Loucy (cell line): ENCODE measurements at regions not wholly inside any gene's neighbourhood (a gene's known extent, or its start where the extent isn't known, plus 50 kb on each side); places are given as distances from the start of the nearest gene placed in this dataset.

Experiments
- H2AFZ ChIP-seq: fragments of 200-600 bp; sonication (generic); 2 replicates; pipeline ENCODE4 v1.6.0; 2016; ENCODE audit warnings: antibody characterized with exemption, mild to moderate bottlenecking, low read length, moderate library complexity
- H3F3A ChIP-seq: fragments of 200-600 bp; 2 replicates; pipeline ENCODE4 v1.6.0; 2016; ENCODE audit warnings: antibody characterized with exemption, low read depth, mild to moderate bottlenecking
- H3K27me3 ChIP-seq: fragments of 200-600 bp; sonication (generic); 2 replicates; pipeline ENCODE4 v1.6.1; 2014; ENCODE audit warnings: low read length, mild to moderate bottlenecking; ENCODE audit not compliant: insufficient read depth, poor library complexity, severe bottlenecking
- H3K36me3 ChIP-seq: fragments of 200-600 bp; sonication (generic); 2 replicates; pipeline ENCODE4 v1.6.1; 2016; ENCODE audit warnings: low read length; ENCODE audit not compliant: insufficient read depth
- H3K4me1 ChIP-seq: fragments of 200-600 bp; sonication (generic); 2 replicates; pipeline ENCODE4 v1.5.1; 2014; ENCODE audit warnings: low read length, mild to moderate bottlenecking; ENCODE audit not compliant: insufficient read depth, poor library complexity, severe bottlenecking
- H3K4me2 ChIP-seq: fragments of 200-600 bp; sonication (generic); 2 replicates; pipeline ENCODE4 v1.6.0; 2014; ENCODE audit warnings: antibody characterized with exemption, low read length, low read depth, mild to moderate bottlenecking; ENCODE audit not compliant: poor library complexity, severe bottlenecking
- H3K4me3 ChIP-seq: fragments of 200-600 bp; sonication (generic); 2 replicates; pipeline ENCODE4 v1.5.1; 2014; ENCODE audit warnings: low read length, mild to moderate bottlenecking, mixed read lengths; ENCODE audit not compliant: poor library complexity, severe bottlenecking
- H3K79me2 ChIP-seq: fragments of 200-600 bp; sonication (generic); 2 replicates; pipeline ENCODE4 v1.6.1; 2014; ENCODE audit warnings: low read length; ENCODE audit not compliant: insufficient read depth
- H3K9ac ChIP-seq: fragments of 200-600 bp; sonication (generic); 2 replicates; pipeline ENCODE4 v1.6.0; 2014; ENCODE audit warnings: mild to moderate bottlenecking, low read depth, low read length, moderate library complexity; ENCODE audit not compliant: poor library complexity, severe bottlenecking
- H3K9me2 ChIP-seq: fragments of 200-600 bp; sonication (generic); replicated peaks from 2 replicates; pipeline ENCODE4 v1.6.1; 2016; ENCODE audit warnings: low read depth, low read length, mixed read lengths
- H3K9me3 ChIP-seq: fragments of 200-600 bp; sonication (generic); 2 replicates; pipeline ENCODE4 v1.6.1; 2014; ENCODE audit warnings: mild to moderate bottlenecking, antibody characterized with exemption, low read length, low read depth; ENCODE audit not compliant: insufficient read depth
- H4K20me1 ChIP-seq: fragments of 200-600 bp; sonication (generic); 2 replicates; pipeline ENCODE4 v1.6.0; 2014; ENCODE audit warnings: antibody characterized with exemption, low read length, mild to moderate bottlenecking; ENCODE audit not compliant: insufficient read depth, poor library complexity, severe bottlenecking
- EZH2phosphoT487 ChIP-seq: fragments of 200-600 bp; IDR thresholded peaks from 2 replicates; pipeline ENCODE4 v1.6.1; 2018; ENCODE audit warnings: antibody characterized with exemption, mild to moderate bottlenecking, moderate library complexity, borderline replicate concordance
- TF ChIP-seq, protein P1 (sequence below): fragments of 200-600 bp; sonication (generic); conservative IDR thresholded peaks from 2 replicates; pipeline ENCODE4 v1.5.1; 2014; ENCODE audit warnings: mild to moderate bottlenecking, antibody characterized with exemption, low read length

DNA sequence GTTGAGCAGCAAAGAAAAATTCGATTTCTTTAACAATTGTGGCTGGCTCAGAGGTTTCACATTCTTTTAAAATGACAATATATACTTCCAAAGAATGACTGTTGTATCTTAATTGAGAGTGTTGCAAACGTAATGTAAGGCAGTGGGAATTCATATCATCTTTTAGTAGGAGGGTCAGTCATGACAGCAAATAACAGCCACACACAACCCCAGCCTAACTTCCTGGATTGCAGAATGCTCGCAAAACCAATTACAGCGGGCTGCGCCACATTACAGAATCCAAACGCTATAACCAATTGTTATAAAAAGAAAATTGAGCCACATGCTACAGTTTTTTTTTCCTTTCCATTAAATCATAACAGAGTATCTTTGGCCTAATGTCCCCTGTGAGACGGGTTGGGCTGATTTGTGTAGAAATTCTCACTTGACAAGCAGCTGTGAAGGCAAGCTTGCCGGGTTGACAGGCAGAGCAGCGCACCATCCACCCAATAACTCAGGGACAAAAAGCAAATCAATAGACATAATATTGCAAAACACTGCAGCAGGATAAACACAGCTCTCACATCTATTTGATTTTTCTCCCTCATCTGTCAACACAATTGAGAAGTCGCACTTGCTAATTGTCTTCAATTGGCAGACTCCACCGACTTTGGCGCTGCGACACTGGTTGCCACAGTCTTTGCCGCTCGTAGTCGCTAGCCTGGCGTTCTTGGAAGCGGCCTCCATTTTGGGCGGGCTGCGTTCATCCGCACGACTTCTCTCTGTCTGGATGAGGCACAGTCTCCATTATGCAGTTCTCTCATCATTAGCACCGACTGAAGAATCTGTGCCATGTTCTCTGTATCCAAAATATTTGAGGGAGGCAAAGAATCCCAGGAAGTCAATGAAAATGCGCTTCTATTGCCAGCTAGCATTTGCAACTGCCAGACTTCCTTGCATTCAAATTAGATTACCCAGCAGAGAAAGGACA, 95.0 kb upstream of the CCDC68 start:
- Histone ChIP-seq H3K9me2 (no peaks in the 10 kb centered on the region), H3K36me3 (no peaks in the 10 kb centered on the region), H3K9ac (no peak overlapping the region), H3K4me1 (no peaks in the 10 kb centered on the region), H3K4me2 (no peak overlapping the region), H2AFZ (no peak overlapping the region), H3K4me3 (no peak overlapping the region), H3F3A (no peaks in the 10 kb centered on the region), H4K20me1 (no peaks in the 10 kb centered on the region), H3K9me3 (no peaks in the 10 kb centered on the region), H3K27me3 (peaks cover 6% of the 10 kb centered on the region), H3K79me2 (no peaks in the 10 kb centered on the region)
- no peak for TF ChIP-seq EZH2phosphoT487
- TF ChIP-seq, protein P1, sequence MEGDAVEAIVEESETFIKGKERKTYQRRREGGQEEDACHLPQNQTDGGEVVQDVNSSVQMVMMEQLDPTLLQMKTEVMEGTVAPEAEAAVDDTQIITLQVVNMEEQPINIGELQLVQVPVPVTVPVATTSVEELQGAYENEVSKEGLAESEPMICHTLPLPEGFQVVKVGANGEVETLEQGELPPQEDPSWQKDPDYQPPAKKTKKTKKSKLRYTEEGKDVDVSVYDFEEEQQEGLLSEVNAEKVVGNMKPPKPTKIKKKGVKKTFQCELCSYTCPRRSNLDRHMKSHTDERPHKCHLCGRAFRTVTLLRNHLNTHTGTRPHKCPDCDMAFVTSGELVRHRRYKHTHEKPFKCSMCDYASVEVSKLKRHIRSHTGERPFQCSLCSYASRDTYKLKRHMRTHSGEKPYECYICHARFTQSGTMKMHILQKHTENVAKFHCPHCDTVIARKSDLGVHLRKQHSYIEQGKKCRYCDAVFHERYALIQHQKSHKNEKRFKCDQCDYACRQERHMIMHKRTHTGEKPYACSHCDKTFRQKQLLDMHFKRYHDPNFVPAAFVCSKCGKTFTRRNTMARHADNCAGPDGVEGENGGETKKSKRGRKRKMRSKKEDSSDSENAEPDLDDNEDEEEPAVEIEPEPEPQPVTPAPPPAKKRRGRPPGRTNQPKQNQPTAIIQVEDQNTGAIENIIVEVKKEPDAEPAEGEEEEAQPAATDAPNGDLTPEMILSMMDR = no peak

DNA sequence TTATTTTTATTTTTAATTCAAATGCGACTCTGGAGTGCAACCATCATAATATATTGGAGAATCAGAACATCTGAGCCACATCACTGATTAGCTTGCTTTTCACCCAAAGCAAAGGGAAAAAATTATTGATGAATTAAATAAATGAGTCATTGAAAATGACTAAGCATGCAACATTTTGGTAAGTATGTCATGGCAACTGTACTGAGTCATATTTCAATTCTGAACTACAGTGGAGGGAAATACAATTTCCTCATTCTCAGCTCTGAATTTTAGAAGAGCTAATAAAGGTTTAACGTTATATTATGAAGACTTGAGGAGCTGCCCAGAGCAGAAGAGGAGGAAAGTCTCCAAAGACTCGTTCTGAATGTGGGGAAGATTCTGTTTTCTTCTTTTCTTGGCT, 89.6 kb upstream of the CCDC68 start:
- Histone ChIP-seq H3K79me2 (no peaks in the 10 kb centered on the region), H3K9me2 (no peaks in the 10 kb centered on the region), H3K27me3 (no peaks in the 10 kb centered on the region), H3K36me3 (no peaks in the 10 kb centered on the region), H3K9ac (no peak overlapping the region), H3K4me3 (no peak overlapping the region), H3F3A (no peaks in the 10 kb centered on the region), H3K4me2 (no peak overlapping the region), H3K4me1 (no peaks in the 10 kb centered on the region), H3K9me3 (no peaks in the 10 kb centered on the region), H4K20me1 (no peaks in the 10 kb centered on the region), H2AFZ (no peak overlapping the region)
- TF ChIP-seq, protein P1 = no peak
- no peak for TF ChIP-seq EZH2phosphoT487

DNA sequence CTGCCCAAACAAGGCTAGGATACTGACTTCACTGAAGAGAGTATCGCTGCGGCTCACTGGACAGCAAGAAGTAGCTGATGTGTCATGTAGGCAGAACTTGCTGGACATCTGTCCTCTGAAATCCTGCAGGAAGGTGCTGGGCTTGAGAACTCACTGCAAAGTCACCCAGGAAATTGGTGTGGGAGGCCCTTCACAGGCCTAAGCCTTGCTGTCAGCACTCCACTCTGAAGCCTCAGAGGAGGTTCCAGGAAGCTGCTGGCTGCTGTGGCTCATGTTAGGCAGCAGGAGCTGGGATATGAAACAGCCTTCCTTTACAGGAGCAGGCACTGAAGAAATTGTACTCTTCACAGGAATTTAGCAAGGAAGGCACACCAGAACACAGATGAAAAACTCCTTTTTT, 88.3 kb upstream of the CCDC68 start:
- no peak for TF ChIP-seq EZH2phosphoT487
- TF ChIP-seq, protein P1 = no peak
- Histone ChIP-seq H3K4me3 (no peak overlapping the region), H3K4me2 (no peak overlapping the region), H3F3A (no peaks in the 10 kb centered on the region), H3K79me2 (no peaks in the 10 kb centered on the region), H3K9me2 (no peaks in the 10 kb centered on the region), H3K4me1 (no peaks in the 10 kb centered on the region), H3K27me3 (no peaks in the 10 kb centered on the region), H2AFZ (no peak overlapping the region), H3K36me3 (no peaks in the 10 kb centered on the region), H3K9ac (no peak overlapping the region), H4K20me1 (no peaks in the 10 kb centered on the region), H3K9me3 (no peaks in the 10 kb centered on the region)
